Neural progenitor cell (in vitro differentiated cells): ENCODE measurements at regions not wholly inside any gene's neighbourhood (a gene's known extent, or its start where the extent isn't known, plus 50 kb on each side); places are given as distances from the start of the nearest gene placed in this dataset.

Source experiments
- DNase-seq: peaks from one replicate; pipeline ENCODE4 v3.0.0-alpha.2; 2016; ENCODE audit warnings: low spot score
- H2AFZ ChIP-seq: fragments of 200-600 bp; sonication (generic); replicated peaks from 2 replicates; pipeline ENCODE4 v1.6.1; 2016; ENCODE audit warnings: antibody characterized with exemption
- H3F3A ChIP-seq: fragments of 200-600 bp; sonication (generic); 2 replicates; pipeline ENCODE4 v1.6.1; 2016; ENCODE audit warnings: antibody characterized with exemption, low read depth
- H3K27ac ChIP-seq: fragments of 200-600 bp; sonication (generic); 2 replicates; pipeline ENCODE4 v1.5.1; 2016; ENCODE audit warnings: mild to moderate bottlenecking
- H3K27me3 ChIP-seq: fragments of 200-600 bp; sonication (generic); 2 replicates; pipeline ENCODE4 v1.6.1; 2016; ENCODE audit warnings: mild to moderate bottlenecking, moderate library complexity
- H3K36me3 ChIP-seq: fragments of 200-600 bp; sonication (generic); 2 replicates; pipeline ENCODE4 v1.5.1; 2016
- H3K4me1 ChIP-seq: fragments of 200-600 bp; sonication (generic); 2 replicates; pipeline ENCODE4 v1.6.1; 2016; ENCODE audit warnings: mixed run types
- H3K4me2 ChIP-seq: fragments of 200-600 bp; sonication (generic); 2 replicates; pipeline ENCODE4 v1.6.1; 2016
- H3K4me3 ChIP-seq: fragments of 200-600 bp; sonication (generic); 2 replicates; pipeline ENCODE4 v1.5.1; 2016
- H3K79me2 ChIP-seq: fragments of 200-600 bp; sonication (generic); 2 replicates; pipeline ENCODE4 v1.6.1; 2016; ENCODE audit warnings: low read depth
- H3K9ac ChIP-seq: fragments of 200-600 bp; sonication (generic); 2 replicates; pipeline ENCODE4 v1.6.1; 2016
- H3K9me3 ChIP-seq: fragments of 200-600 bp; sonication (generic); 2 replicates; pipeline ENCODE4 v1.5.1; 2016; ENCODE audit warnings: low read depth
- H4K20me1 ChIP-seq: fragments of 200-600 bp; sonication (generic); 2 replicates; pipeline ENCODE4 v1.6.1; 2016; ENCODE audit warnings: low read depth
- H3K27ac Mint-ChIP-seq: 3 replicates; pipeline ENCODE4 v1.8.0; 2021; ENCODE audit warnings: mixed read lengths
- H3K27me3 Mint-ChIP-seq: 2 replicates; pipeline ENCODE4 v1.8.0; 2022; ENCODE audit warnings: low read depth, mild to moderate bottlenecking, inconsistent platforms, moderate library complexity, mixed read lengths; ENCODE audit not compliant: insufficient read depth
- H3K36me3 Mint-ChIP-seq: 3 replicates; pipeline ENCODE4 v1.8.0; 2021; ENCODE audit warnings: mixed read lengths
- H3K4me1 Mint-ChIP-seq: 3 replicates; pipeline ENCODE4 v1.8.0; 2021; ENCODE audit warnings: mixed read lengths
- H3K4me3 Mint-ChIP-seq: 3 replicates; pipeline ENCODE4 v1.8.0; 2021; ENCODE audit warnings: mild to moderate bottlenecking, moderate library complexity, mixed read lengths
- H3K9me3 Mint-ChIP-seq: 3 replicates; pipeline ENCODE4 v1.8.0; 2020; ENCODE audit warnings: mixed read lengths
- CTCF ChIP-seq: fragments of 200-600 bp; sonication (generic); IDR thresholded peaks from 2 replicates; pipeline ENCODE4 v1.5.1; 2017; ENCODE audit warnings: antibody characterized with exemption, mild to moderate bottlenecking
- EZH2 ChIP-seq: fragments of 200-600 bp; sonication (generic); IDR thresholded peaks from 2 replicates; pipeline ENCODE4 v1.6.1; 2017; ENCODE audit warnings: antibody characterized with exemption, mild to moderate bottlenecking, moderate library complexity
- EZH2phosphoT487 ChIP-seq: fragments of 200-600 bp; sonication (generic); IDR thresholded peaks from 2 replicates; pipeline ENCODE4 v1.6.1; 2017; ENCODE audit warnings: antibody characterized with exemption

GRCh38 chr21:35211782-35212181 is 162.7 kb upstream of the RUNX1 start:
- Histone ChIP-seq H3K27me3 (no peaks in the 10 kb centered on the region), H3F3A (peaks cover 5% of the 10 kb centered on the region), H3K4me2 (no peak overlapping the region), H3K27ac (no peak overlapping the region), H3K9ac (no peak overlapping the region), H3K36me3 (no peaks in the 10 kb centered on the region), H3K4me3 (no peak overlapping the region), H2AFZ (no peak overlapping the region), H4K20me1 (no peaks in the 10 kb centered on the region), H3K79me2 (no peaks in the 10 kb centered on the region), H3K4me1 (peaks cover 17% of the 10 kb centered on the region), H3K9me3 (no peaks in the 10 kb centered on the region)
- peaks cover 6% of the 10 kb centered on the region for H3K27me3 Mint-ChIP-seq
- no peak overlapping the region for H3K27ac Mint-ChIP-seq
- H3K4me3 Mint-ChIP-seq = no peak overlapping the region
- no peaks in the 10 kb centered on the region for H3K9me3 Mint-ChIP-seq
- H3K36me3 Mint-ChIP-seq = no peaks in the 10 kb centered on the region
- peaks cover 2% of the 10 kb centered on the region for H3K4me1 Mint-ChIP-seq
- no peak for TF ChIP-seq CTCF
- no peak for TF ChIP-seq EZH2phosphoT487
- no peak for TF ChIP-seq EZH2
- no peak for DNase-seq

- Histone ChIP-seq H3K9ac (no peak overlapping the region), H3F3A (no peaks in the 10 kb centered on the region), H3K79me2 (no peaks in the 10 kb centered on the region), H3K9me3 (no peaks in the 10 kb centered on the region), H2AFZ (no peak overlapping the region), H3K4me2 (no peak overlapping the region), H4K20me1 (no peaks in the 10 kb centered on the region), H3K27me3 (no peaks in the 10 kb centered on the region), H3K4me3 (no peak overlapping the region), H3K27ac (no peak overlapping the region), H3K4me1 (no peaks in the 10 kb centered on the region), H3K36me3 (no peaks in the 10 kb centered on the region)
- Mint-ChIP-seq H3K36me3 (no peaks in the 10 kb centered on the region), H3K9me3 (no peaks in the 10 kb centered on the region), H3K27ac (no peak overlapping the region), H3K4me1 (peaks cover 3% of the 10 kb centered on the region), H3K4me3 (no peak overlapping the region), H3K27me3 (peaks cover 9% of the 10 kb centered on the region)
- DNase-seq = no peak
- TF ChIP-seq EZH2phosphoT487 (no peak), EZH2 (no peak), CTCF (no peak)
These were observed 161.0 kb upstream of the RUNX1 start for GRCh38 chr21:35210093-35210492.

GRCh38 chr21:35208810-35209517 is 159.9 kb upstream of the RUNX1 start:
- no peak overlapping the region for H3K27ac ChIP-seq
- no peaks in the 10 kb centered on the region for H3K9me3 ChIP-seq
- no peaks in the 10 kb centered on the region for H3K79me2 ChIP-seq
- Mint-ChIP-seq H3K36me3 (no peaks in the 10 kb centered on the region), H3K9me3 (no peaks in the 10 kb centered on the region), H3K27ac (no peak overlapping the region), H3K27me3 (peaks cover 7% of the 10 kb centered on the region), H3K4me1 (peaks cover 3% of the 10 kb centered on the region), H3K4me3 (no peak overlapping the region)
- H3K9ac ChIP-seq = no peak overlapping the region
- no peak for DNase-seq
- H3K4me3 ChIP-seq = no peak overlapping the region
- no peaks in the 10 kb centered on the region for H3K4me1 ChIP-seq
- H3K4me2 ChIP-seq = no peak overlapping the region
- TF ChIP-seq EZH2 (no peak), EZH2phosphoT487 (no peak), CTCF (no peak)
- no peaks in the 10 kb centered on the region for H3K27me3 ChIP-seq
- H3F3A ChIP-seq = no peaks in the 10 kb centered on the region
- H4K20me1 ChIP-seq = no peaks in the 10 kb centered on the region
- H2AFZ ChIP-seq = no peak overlapping the region
- H3K36me3 ChIP-seq = no peaks in the 10 kb centered on the region
